ENCODE measurements at regions not wholly inside any gene's neighbourhood (a gene's known extent, or its start where the extent isn't known, plus 50 kb on each side); places are given as distances from the start of the nearest gene placed in this dataset.

- no peak for DNase-seq
Observed at GRCh38 chr1:5595531-5596170, 396.6 kb downstream of the NPHP4 start.

- no peak for DNase-seq
Observed at GRCh38 chr1:5594056-5594956, 397.9 kb downstream of the NPHP4 start.

- DNase-seq: no peak
Observed at GRCh38 chr1:5590717-5591116, 401.5 kb downstream of the NPHP4 start.

GRCh38 chr1:5586629-5587028 lies 405.6 kb downstream of the NPHP4 start:
- no peak for DNase-seq

GRCh38 chr1:5585256-5585655 lies 407.0 kb downstream of the NPHP4 start:
- no peak for DNase-seq

DNA sequence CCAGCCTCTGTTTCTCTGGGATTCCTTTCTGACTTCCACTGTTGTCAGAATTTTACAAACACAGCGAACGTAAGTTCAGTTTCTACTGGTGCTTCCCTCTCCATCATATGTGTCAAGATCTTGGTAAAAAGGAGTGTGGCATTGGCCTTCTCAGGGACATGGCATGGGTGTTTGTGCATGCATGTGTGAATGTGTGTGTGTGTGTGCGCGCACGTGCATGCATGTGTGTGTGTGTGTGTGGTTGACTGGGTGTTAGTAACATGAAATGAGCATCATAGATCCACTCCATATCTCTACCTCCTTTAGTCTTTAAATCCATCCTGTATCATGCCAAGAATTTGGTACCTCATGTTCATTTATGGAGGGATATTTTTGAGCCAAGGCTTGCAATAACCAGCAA lies 411.3 kb downstream of the NPHP4 start:
- no peak for DNase-seq

- DNase-seq: no peak
Observed at GRCh38 chr1:5579966-5580365, 412.3 kb downstream of the NPHP4 start.

- no peak for DNase-seq
Observed at GRCh38 chr1:5578690-5579089, 413.5 kb downstream of the NPHP4 start.

GRCh38 chr1:5577255-5578040 lies 414.8 kb downstream of the NPHP4 start:
- no peak for DNase-seq

DNA sequence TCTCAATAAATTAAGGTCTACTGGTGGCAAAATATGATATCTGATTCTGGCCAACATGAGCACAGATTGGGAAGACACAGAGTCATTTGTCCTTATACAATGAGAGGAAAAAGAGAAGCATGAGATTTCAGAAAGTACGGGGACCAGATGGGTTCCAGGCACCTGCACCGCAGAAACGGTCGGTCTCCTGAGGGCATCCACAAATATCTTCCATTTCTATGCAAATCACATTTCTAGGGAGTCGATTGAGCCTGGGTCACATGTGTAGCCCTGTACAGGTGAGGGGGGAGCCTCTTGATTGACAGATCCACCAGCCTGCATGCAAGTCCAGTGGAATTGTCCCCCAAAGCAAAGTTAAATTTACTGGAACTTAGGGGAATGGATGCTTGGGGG lies 415.6 kb downstream of the NPHP4 start:
- no peak for DNase-seq

- no peak for DNase-seq
Observed at GRCh38 chr1:5576011-5576672, 416.1 kb downstream of the NPHP4 start.

- no peak for DNase-seq
Observed at GRCh38 chr1:5575396-5575940, 416.8 kb downstream of the NPHP4 start.

GRCh38 chr1:5574641-5575040 lies 417.6 kb downstream of the NPHP4 start:
- no peak for DNase-seq

DNA sequence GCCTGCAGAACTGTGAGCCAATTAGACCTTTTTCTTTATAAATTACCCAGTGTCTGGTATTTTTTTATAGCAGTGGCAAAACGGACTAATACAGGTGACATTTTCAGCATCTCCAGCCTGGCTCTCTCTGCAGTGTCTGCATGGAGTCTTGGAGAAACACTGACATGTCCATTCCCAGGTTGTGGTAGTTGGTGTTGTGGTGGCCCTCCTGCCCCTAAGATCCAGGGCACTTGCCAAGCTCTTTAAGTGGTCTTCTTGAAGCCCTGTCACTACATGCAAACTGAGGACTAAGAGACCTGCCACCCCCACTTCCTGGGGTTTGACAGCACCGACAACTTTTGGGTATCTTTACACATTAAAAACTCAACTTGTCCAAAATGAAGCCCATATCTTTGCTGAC lies 419.4 kb downstream of the NPHP4 start:
- no peak for DNase-seq

DNA sequence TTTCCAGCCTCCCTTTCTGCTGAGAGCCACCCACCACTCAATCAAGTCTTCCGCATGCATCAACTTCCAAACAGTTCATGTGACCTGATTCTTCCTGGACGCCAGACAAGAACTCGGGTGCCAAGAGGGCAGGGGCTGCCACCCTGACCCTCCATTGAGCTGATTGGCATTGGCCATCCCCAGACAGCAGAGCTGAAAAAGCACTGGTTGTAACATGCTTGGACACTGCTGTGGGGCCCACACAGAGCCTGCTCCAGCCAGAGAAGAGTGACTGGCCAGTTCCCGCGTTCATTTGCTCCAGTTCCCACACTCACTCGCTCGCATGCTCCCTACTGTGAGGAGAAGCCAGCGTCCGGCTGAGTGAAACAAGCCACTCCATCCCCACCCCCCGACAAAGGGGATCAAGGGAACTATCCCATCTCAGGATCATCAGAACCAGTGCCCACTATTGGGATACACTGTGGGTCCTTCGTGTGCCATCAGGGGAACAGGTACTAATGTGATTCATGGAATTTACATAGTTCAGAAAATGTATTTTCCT lies 420.3 kb downstream of the NPHP4 start:
- no peak for DNase-seq

GRCh38 chr1:5571438-5571837 lies 420.8 kb downstream of the NPHP4 start:
- no peak for DNase-seq

GRCh38 chr1:5570931-5571330 lies 421.3 kb downstream of the NPHP4 start:
- no peak for DNase-seq

GRCh38 chr1:5568321-5568720 lies 423.9 kb downstream of the NPHP4 start:
- no peak for DNase-seq

- DNase-seq: no peak
Observed at GRCh38 chr1:5567839-5568238, 424.4 kb downstream of the NPHP4 start.

GRCh38 chr1:5566924-5567323 lies 425.3 kb downstream of the NPHP4 start:
- DNase-seq: no peak

GRCh38 chr1:5565281-5566125 lies 426.7 kb downstream of the NPHP4 start:
- DNase-seq: no peak
